RPMI7951 (cell line): ENCODE measurements at regions not wholly inside any gene's neighbourhood (a gene's known extent, or its start where the extent isn't known, plus 50 kb on each side); places are given as distances from the start of the nearest gene placed in this dataset.

Experiments
- DNase-seq: peaks from one replicate; pipeline ENCODE4 v3.0.0-alpha.2; 2012; ENCODE audit warnings: low read depth

DNA sequence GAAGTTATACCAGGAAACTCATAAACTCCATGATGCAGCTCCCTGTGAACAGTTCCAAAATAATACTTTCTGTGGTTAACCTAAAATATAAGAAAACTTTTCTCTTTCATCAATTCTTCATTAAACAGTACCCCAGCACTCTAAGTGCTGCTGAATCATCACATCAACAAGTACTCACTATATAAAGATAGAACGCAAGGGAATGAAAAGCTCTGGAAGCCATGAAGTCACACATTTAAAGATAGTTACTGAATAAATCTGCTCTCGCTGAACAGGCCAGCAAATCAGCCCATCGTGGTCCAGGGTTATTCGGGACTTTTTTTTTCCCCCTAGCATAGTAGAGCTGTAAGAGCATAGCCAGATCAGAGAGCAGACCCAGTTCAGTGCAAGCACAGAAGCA is 254.3 kb downstream of the IPMK start:
- no peak for DNase-seq

DNA sequence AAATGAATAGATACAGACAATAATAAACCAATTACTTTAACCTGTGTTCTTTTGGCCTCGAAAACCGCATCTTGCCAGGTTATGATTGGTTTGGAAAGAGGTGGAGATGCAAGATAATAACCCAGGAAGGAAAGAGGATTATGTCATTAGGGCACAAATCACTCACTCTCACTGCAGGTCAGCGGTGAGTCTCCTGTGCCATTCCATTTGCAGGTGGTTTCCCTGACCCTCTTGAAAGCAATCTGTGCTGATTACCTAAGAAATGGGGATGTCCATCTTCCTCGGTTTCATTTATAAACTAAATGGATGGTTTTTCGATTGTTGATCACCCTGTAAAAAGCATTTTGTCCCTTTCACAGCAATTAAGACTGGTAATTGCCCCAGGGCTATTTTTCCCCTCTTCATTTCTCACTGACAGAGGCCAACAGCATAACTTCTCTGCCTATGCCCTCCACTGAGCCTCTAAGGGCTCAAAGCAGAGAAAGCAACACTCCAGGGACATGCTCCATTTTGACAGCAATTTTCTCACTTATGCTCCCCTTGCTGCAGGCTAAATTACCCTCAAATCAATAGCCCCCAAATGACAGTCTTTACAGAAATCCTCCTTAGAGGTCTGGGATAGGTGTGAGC is 257.5 kb downstream of the IPMK start:
- DNase-seq, result no peak

DNA sequence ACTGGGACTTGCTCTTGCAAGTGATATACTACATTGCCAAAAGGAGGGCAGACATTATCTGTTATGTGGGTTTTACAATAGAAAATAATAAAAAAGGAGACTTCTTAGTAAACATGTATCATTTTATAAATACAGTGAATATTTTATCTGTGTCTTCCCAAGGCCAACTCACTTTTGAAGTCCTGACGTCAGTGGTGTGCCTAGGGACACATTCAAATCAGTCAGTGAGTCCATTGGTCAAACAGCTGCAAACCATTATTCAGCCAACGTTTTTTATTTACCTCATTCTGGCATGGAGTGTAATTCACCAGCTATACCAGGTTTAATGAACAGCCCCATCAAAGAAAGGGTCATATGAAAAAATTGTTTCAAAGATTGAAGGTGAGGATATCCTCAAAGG is 263.7 kb downstream of the IPMK start:
- no peak for DNase-seq

DNA sequence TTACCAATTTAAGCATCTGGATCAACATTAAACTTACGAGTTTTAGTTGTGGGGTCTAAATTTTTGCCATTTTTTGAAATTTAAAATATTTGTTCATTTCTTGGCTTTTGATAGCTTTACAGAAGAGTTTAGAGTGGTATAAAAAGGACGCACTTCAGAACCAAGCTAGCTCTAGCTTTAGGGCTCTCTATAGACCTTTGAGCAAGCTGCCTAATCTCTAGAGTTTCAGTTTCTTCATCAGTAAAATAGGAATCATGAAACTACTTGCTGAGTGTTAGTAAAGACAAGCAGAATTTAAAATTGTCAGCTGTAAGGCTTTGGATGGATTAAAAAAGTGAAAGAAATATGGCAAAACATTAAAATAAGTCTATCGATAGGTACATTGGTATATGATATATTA is 266.5 kb downstream of the IPMK start:
- DNase-seq, result no peak

DNA sequence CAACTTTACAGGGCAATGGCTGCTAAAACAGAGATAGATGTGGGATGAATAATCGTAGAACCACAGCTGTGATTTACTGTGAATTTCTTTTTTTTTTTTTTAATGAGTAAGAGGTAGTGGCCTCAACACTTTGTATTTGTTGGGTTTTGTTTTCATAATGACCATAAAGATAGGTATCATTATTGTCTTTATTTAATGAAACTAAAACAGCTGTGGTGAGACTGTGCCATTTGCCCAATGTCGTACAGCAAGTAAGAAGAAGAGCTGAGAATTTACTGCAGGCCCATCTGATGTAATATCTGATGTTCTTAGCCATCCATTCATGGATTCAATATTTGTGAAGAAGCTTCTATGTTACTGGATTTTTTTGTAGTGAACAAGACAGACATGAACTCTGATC is 271.2 kb downstream of the IPMK start:
- no peak for DNase-seq

DNA sequence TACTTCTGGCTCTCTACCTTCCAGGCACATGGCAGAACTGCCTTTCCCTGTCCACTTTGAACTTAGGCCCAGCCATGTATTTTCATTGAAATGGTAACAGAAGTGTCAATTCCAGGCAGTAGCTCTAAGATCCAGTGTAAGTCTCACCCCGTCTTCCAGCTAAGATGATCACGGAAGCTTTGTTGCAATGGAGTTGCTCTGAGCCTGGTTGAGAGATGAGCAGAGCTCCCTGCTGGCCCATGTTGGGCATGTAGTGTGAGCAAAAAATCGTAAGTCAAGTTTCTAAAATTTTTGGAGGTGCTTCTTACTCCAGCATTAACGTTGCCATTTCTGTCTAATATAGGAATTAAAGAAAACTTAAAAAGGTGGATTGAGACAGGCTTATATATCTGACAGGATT is 274.4 kb downstream of the IPMK start:
- no peak for DNase-seq

DNA sequence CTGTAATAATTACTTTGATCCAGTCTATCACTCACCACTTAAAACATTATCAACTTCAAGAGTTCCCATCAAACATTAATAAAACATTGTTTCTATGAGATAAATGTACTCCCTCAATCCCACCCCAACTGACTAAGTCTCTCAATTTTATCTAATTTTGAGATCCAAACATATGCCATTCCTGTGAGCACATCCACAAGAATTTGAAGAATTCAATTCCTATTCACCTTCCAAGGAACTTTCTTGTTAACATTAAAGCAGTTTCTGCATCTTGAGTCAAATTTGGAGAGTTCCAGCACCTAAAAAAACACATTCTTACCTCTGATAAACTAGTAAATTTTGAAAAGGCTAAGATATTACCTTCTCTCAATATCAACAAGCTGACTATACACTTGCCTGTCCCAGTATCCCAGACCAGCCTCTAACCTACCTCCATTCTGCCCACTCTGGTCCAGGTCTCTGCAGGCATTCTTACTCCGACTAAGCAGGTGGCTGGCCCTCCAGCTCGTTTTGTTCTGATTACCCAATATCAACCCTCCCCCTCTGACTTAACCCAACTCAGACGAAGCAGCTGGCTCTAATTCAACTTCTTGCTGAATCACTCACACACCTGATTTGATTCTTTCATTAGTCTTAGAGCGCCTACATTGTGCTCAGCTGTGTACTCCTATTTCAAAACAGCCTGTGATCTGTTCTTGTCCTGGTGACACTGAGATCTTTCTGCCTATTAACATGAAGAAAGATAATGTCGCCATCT is 275.2 kb downstream of the IPMK start:
- peak; percentile 32 for DNase-seq

DNA sequence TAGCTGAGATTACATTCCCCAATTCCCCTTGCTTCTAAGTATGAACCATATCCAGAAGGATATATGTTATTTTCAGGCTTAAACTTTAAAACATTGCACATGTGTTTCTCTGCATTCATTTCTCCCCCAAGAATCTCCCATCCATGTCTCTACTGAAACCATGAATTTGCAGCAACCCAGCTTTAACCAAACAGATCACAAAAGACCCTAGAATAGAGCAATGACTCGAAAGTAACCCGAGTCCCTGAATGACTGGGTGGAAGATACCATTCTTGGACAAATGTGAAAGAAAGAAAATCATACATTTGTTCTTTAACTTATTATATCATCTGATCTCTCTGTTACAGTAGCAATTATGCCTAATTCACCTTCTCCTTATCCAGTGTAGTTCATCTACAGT is 278.7 kb downstream of the IPMK start:
- no peak for DNase-seq

DNA sequence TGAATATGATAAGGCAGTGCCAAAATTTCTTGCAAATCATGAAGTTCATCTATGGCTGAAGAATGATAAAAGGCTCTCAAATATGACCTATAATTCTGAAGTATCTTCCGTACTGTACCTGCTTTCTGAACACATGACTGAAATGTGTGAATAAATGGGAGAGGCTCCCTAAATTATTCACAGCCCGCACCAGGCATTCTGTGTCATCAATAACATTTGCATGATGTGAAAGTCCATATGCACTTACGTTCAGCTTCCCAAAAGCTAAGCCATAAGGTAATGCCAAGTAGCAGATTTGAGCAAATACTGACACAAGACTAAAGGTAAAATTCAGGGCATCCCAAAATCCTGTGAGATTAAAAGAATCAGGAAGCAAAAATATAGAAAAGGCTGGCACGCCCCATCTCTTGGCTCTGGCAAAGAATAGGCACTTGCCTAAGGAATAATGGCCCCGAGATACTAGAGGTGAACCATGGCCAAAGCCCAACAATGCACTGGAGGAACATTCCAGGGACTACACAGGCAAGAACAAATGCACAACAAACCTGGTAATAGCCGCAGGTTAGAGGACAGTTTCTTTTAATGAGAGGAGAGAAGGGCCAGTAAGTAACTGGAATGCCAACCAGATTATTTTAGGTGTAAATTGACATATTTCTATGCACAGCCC is 280.5 kb downstream of the IPMK start:
- DNase-seq, result no peak

DNA sequence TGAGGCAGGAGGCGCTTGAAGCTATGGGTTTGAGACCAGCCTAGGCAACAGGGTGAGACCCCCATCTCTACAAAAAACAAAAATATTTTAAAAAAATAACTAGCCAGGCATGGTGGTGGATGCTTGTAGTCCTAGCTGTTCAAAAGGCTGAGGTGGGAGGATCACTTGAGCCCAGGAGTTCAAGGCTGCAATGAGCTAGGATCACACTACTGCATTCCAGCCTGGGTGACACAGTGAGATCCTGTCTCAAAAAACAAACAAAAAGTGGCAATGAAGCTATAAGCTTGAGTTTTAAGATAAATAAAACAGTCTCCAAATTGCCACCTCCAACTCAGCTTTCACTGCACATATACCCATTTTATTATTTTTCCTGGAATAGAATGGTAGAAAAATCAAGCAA is 281.3 kb downstream of the IPMK start:
- no peak for DNase-seq

DNA sequence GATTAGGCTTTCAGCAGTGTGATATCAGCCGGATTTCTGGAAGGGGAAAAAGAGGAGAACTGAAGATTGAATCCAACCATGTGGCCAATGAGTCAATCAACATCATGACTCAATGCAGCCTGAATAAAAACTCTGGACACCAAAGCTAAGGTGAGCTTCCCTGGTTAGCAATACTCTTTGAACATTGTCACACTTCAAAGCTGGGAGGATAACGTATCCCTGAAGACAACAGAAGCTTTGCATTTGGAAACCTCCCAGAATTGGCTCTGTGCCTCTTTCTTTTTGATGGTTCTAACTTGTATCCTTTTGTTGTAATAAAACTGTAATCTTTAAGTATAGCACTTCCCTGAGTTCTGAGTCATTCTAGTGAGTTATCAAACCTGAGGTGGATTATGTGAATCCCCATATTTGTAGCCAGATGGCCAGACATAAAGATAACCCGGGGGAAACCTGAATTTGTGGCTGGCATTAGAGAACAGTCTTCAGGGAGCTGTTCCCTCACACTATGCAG is 284.4 kb downstream of the IPMK start:
- DNase-seq, result peak; percentile 69

DNA sequence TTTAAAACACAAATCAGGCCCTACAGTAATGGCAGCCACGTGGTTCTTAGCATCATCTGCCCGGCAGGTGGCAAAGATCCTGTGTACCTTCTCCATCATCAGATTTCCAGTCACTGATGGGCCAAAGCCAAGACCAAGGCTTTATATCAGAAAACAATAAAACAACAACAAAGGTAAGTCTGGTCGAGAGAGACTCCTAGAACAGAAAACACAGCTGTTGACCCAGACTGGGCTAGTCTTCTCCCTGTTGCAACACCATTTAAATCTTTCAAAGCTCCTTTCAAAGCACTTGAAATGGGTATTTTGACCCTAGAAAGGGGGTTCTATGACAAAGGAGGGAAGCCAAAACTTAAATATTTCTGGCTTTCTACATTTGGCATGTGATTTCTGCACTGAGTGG is 285.6 kb downstream of the IPMK start:
- DNase-seq, result no peak

DNA sequence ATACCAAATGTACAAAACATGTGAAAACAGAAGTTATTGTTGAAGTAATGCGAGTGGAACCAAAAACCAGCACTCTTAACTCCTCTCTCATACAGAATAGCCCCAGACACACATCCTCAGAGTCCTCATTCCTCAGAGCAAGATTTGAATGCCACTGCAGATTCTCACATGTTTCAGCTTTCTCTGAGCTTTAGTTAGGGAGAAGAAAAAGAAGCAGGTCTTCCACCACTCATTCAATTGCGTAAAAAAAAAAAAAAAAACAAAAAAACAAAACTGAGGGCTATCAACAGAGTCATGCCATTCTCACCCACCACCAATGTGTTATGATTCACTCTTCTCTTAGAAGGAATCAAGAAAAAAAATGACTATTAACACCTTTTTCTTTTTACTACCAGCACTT is 287.7 kb downstream of the IPMK start:
- DNase-seq, result peak; percentile 21

DNA sequence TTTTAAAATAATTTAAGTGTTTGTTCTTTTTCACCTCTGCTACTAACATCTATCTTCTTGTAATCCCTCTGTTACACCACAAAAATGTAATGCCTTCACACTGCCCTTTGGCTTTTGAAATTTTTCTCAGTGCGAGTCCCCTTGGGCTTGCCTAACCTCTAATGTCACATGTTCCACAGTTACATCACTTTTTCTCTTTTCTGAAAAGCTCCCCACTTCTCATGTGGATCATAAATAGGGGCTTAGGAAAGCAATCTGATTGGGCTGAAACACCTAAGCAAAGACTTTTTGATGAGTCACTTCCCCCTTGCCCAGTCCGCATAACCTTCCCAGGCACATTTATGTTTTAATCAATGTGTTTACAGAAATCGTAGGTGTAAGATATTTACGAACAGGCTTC is 288.2 kb downstream of the IPMK start:
- DNase-seq, result peak; percentile 62

DNA sequence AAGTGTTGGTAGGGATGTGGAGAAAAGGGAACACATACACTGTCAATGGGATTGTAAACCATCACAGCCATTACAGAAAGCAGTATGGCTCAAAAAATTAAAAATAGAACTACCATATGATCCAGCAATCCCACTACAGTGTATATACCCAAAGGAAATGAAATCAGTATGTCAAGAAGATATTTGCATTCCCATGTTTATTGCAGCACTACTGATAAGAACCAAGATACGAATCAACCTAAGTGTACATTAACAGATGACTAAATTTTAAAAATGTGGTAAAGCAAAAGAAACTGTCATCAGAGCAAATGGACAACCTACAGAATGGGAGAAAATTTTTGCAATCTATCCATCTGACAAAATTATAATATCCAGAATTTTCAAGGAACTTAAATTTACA is 290.4 kb downstream of the IPMK start:
- DNase-seq, result no peak

DNA sequence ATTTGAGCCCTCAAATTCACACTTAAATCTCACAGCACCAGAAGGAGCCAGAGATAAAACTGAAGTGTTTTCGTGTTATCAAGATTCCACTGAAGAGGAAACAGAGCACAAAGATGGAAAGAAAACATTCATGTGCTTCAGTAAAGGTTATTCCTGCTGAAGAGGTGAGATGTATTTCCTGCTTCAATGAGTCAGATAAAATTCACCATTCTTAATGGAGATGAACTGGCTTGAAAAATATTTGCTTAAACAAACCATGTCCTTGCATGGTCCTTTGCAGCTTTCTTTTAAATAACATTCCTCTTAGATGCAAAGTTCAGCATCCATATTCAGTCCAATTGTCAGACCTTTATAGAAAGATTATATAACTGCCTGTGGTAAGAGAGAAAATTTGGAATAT is 294.2 kb downstream of the IPMK start:
- DNase-seq, result no peak

DNA sequence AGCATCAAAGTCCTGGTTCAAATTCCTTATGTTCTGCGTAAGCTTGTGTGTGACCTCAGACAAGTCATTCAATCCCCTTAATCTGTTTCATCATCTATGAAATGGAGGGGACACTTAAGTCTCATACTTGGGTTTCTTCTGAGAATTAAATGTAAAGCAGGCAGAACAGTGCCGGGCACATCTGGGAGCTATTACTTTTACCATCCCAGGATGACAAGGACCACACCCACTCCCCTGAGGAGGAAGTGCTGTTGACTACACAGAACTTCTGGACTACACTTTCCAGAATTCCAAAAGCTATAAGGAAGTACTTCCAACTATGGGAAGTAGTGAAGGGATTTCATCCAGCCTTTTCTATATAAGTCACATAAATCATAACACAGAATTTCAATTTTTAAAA is 294.9 kb downstream of the IPMK start:
- DNase-seq, result peak; percentile 82

DNA sequence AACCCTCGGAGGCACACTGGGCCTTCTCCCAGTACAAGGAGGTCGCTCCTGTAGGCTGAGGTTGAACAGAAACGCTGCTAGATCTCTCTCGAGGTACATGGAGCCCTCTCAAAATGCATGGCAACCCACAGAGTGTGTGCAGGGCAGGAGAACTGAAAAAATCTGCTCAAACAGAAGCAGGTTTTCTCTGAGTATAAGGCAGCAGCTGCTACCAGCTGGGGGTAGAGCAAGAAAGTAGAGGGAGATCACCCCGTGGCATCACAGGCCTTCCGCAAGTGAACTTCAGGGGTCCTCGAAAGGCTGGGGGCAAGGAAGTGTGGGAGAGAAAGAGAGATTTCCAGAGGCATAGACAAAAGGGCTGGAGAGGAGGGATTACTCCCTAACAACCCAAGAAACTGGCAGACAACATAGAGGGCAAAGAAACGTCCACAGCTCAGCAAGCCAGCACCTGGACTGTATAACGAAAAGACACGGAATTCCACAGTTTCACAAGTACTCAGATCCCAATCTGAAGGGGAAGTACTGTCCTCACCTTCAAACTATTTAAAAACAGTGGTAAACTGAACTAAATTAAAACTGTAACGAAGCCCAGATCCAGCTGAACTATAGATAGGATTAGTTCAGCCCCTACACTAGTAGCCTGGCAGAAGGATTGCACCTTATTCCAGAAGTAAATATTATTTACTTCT is 299.2 kb downstream of the IPMK start:
- no peak for DNase-seq

DNA sequence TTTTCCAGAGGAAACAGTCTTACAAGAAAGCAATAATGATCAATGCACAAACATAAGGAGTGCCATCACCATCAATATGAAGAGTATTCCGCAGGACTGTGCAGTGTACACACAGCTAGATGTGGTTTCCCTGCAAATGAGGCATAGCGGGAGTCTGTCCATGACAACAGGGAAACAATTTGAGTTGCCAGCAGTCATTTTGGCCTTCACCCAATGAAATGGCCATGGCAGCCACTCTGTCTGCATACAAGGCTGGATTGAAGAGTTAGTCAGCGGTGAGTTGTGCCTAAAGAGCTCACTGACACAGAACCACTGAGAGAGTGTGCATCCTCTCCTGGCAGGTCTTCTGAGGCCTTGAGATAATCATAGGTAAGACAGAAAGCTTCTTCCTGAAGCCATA is 303.3 kb downstream of the IPMK start:
- peak; percentile 95 for DNase-seq

DNA sequence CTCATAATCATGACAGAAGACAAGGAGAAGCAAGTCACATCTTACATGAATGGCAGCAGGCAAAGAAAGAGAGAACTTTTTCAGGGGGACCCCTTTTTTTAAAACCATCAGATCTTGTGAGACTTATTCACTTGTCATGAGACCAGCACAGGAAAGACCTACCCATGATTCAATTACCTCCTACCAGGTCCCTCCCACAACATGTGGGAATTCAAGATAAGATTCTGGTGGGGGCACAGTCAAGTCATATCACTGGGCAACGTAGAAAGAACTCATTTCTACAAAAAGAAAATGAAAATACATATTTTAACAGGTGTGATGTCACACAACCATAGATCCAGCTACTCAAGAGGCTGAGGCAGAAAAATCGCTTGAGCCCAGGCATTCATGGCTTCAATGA is 304.1 kb downstream of the IPMK start:
- DNase-seq, result no peak

DNA sequence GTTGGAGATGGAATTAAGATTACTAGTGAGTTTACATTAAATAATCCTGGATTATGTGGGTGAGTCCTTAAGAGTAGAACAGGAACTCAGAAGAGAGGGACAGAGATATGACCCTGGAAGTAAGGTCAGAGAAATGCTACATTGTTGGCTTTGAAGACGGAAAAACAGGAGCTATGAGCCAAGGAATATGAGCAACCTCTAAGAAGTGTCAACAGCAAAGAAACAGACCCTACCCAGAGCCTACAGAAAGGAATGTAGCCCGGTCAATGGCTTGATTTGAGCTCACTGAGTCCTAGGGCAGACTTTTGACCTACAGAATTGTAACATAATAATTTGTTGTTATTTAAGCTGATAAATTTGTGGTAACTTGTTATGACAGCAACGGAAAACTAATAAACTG is 304.9 kb downstream of the IPMK start:
- no peak for DNase-seq

DNA sequence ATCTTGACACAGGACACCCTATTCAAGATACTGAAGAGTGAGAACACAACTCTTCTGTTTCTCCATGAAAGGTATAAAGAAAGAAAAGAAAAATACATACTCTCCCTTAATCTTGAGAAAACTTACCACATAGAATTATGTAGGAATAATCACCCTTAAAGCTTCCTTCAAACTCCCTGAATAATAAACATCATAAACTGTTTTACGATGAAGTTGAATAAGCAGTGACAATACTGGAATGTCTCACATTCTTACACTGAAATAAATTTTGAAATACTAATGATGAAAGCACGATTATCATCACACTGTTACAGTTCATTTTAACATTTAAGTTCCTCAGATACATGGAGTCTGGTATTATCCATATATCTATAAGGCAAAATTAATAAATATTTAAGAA is 306.2 kb downstream of the IPMK start:
- no peak for DNase-seq

DNA sequence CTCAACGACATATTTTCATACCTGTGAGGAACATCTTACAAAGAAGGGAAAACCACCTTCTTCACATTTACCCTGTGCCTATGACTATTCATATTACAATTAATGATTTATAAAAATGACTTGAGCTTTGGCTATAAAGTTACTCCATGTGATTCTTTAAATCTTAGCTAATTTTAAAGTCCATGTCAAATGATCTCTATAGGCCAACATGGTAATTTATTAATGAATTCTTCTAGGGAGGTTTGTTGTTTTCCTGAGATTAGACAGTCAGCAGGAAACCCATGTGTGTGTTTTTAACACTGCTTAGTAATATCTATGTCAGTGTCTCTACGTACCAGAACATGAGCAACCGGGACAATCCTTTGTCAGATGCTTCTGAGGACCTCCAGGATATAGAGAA is 307.3 kb downstream of the IPMK start:
- DNase-seq, result no peak
